ENCODE measurements at regions not wholly inside any gene's neighbourhood (a gene's known extent, or its start where the extent isn't known, plus 50 kb on each side); places are given as distances from the start of the nearest gene placed in this dataset.

DNA sequence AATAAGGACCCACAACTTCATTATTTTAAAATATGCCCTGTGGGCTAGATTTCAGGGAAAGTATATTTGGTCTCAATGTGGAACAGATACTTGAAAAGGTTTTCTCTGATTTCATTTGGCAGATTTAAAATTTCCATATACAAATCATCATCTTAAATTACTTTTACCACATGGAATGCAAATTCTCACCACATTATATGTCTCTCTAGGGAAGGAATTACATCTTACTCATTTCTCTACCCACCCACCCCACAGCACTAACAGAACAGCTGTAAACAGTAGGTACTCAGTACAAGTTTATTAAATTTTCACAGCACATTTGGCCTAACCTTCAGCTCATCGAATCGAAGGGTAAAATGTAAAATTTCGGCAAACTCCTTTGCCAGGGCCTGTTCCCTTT, 104.0 kb downstream of the CYRIA start:
- no peak for DNase-seq

DNA sequence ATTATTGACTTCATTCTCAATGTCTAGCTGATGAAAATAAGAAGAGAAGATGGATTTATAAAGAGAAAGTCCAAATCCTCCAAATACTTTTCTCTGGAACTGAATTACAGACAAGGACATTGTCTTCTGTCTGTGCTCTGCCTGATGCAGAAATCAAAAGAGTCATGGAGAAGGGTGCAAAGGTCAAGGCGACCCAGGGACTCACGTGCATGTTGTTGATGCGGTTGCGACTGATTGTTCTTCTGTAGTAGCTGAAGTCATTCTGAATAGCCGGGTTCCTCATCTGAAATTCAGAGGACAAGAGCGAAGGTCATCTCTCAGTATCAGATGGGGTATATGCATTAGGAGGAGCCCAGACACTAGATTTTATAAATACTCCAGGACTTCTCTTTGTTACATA, 104.4 kb downstream of the CYRIA start:
- DNase-seq, result no peak

DNA sequence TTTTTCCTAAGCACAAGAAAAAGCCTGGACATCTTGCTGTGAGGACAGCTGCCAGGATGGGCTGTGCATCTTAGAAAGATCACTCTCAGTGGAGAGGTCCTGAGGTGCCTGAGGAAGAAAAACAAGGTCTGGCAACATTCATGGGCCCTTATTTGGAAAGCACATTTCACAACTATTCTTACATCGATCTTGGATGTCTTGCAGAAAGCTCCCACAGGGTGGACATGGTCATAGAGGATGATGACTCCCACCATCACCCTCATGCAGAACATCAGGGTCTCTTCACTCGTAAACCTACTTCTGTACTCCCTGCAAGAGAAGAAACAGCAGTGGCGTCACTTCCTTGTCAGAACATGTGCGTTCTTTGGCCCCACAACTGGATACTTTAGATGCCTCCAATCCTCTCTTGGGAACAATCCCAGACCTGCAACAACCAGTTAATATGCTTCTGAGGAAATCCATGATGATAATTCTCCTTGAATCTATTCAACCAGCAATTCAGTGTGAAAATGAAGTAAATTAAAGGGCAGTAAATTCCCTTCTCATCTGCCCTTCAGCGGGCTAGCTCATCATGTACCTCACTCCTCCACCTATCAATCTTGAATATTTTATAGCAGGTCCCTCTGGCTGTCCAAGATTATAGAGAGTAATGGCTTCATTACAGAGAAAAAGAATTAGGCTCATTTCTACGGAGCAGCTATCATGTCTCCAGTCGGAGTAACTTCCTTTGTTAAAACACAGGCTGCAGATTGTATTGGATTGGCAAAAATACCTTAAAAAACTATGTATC, 106.2 kb downstream of the CYRIA start:
- no peak for DNase-seq

DNA sequence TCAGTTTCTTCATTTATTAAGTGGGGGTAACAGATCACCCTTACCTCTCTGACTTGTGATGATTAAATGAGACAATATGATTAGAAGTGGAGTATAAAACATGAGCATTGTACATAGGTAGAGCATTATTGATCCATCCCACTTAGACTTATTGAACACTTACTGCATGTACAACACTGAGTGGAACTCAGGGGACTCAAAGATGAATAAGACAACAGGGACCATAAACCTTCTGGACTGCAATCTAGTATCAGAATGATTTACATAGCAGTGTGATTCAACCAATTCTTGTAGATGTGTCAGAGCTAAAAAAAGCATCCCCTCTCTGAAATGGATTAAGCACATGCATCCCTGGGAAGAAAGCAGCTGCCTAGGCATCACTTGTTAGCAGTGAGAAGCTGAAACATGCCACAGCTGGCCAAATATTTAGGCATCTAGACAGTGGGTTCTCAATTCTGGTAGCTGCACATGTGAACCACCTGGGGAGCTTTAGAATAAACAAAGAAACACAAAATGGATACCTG, 111.5 kb downstream of the CYRIA start:
- DNase-seq, result no peak

DNA sequence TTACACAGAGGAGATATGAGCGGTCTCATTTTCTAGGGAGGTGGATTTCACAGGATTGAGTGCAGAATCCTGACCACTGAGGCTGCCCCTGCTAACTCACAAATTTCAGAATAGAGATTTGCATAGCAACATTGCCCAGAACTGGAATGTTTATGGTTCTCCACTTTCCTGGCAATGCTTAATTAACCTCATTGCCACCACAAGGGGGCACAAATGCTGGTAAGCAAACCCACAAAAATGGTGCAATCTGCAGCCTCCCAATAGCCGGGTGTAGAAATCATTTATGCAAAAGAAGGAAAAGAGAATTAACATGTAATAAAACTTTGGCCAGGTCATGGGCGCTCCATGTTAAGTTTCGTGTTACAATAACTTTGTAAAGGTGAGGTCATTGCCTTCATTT, 112.4 kb downstream of the CYRIA start:
- DNase-seq, result no peak

DNA sequence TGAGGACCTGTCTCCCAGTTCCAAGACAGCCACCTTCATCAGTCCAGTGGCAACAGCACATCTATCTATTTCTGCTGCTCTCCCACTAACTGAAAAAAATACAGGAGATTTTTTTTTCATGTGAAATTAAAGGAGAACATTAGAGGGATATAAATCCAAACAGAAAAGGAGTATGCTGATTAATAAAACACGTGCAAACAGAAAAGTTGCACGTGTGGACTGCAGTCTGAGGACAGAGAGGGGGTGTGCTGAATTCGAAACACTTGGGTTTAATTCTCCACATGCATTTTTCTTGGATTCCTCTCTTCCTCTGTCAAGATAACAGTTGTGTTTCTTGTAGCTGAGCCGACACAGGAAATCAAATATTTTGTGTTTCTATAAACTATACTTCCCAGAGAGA, 113.4 kb downstream of the CYRIA start:
- no peak for DNase-seq

DNA sequence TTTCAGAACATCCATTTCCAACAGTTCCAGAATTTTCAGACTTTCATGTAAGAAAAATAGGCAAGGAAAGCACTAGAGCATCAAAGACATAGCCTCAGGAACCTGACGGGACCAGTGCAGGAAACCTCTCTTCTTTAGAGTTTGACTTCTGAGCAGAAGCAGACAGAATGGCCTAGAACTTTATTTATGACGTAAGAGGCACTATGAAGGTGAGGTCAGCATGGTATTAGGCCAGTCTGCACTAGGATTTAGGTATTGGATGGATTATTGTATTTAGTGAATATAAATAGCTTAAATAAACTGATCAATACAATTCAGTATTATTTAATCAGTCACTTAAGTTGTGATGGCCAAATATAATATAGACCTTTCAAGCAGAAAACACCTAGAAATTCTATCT, 117.6 kb downstream of the CYRIA start:
- no peak for DNase-seq

DNA sequence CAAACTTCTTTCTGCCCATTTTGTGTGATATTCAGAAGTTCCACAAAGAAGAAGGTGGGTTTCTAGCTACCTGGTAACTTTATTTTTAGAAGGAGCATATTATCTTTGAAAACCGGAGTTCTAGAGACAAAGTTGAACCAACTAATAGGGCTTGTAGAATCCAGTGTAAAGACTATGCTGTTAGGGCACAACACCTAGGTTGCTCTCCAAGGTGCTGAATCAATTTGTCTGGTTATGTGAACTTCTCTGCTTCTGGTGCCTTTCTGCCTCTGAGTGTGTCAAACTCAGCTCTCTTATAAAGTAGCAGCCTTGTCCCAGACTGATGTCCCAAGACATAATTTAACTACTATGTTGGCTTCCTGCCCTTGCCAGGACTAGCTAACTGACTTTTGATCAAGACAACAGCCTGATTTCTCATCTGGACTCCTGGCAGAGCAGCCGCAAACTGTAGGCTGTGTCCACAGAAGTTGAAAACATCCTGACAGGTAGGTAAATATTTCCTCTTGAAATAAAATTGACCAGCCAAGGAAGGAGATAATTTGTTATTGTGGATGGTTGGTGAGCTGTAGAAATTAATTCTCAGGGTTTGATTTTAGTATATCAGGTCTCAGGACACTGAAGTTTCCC, 119.4 kb downstream of the CYRIA start:
- DNase-seq, result no peak

DNA sequence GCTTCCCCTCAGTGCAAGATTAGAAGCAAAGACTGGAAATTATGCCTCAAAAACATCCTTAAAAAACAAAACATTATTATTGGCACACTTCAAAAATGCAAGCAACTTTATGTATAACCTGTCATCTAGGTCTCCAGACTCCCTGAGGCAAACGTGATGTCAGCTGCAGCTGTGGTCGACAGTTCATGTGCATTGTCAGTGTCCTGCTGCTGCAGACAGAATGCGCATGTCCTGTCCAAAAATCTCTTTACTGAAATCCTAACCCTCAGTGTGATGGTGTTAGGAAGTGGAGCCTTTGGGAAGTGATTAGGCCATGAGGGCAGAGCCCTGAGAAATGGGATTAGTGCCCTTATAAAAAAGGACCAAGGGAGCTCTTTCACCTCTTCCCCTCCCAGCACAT, 126.9 kb downstream of the CYRIA start:
- no peak for DNase-seq

DNA sequence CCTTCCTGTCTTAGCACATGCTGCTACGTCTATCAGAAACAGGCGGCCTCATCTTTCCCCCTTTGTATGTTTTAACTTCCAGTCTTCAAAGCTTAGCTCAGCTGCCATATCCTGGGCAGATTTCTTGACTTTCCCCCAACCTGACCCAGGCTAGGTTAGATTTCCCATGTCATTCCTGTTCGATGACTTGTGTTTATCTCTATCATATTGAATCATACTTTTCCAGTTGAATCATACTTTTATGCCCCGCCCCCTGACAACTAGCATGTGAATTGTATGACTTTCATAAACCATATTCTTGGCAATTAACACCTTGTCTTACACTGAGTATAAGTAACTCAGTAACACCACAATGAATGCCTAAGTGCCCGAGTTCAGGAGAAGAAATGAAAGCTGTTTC, 128.3 kb downstream of the CYRIA start:
- DNase-seq, result no peak

DNA sequence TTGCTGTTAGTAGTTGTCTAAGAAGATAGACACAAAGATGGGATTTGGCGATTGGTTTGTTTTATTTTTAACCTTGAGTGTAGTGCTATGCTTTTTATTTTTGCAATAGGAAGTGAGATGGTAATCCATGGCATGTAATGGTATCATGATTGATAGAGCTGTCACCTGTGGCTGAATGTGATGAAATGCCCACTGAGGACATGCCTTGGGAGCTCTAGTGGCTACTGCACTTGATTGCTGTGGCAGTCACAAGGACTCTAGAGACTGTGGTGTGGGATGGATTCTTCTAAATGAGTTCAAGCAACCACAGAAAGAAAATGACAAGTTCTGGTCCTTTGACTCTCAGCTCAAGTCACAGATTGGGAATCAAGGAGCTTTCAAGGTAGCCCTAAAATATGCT, 139.4 kb downstream of the CYRIA start:
- DNase-seq, result no peak

DNA sequence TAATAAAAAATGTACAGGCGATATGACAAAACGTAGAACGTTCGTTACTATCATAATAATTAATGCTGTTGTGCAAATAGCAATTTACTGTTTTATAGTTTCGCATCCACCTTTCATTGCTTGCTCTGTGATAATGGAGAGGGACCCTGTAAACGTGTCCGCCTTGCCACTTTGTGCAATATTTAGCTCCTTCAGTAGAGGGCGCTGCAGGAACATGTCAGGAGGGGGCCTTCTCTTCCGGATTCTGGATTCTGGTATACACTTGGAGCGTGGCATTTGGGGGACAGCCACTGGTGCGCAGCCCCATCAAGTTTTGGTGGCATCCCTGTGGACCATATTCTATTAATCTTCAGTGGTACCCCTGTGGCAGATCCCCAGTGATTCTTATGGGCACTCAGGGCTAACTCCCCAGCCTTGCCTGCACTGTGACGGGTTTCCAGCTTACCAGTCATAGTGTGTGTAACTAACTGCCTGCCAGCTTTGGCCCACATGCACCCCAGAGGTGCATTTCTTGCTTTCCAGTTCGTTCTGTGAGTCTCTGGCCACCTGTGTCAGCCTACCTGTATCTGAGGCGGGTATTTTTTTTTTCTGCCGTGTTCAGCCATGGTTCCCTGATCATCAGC, 140.3 kb downstream of the CYRIA start:
- DNase-seq, result no peak

DNA sequence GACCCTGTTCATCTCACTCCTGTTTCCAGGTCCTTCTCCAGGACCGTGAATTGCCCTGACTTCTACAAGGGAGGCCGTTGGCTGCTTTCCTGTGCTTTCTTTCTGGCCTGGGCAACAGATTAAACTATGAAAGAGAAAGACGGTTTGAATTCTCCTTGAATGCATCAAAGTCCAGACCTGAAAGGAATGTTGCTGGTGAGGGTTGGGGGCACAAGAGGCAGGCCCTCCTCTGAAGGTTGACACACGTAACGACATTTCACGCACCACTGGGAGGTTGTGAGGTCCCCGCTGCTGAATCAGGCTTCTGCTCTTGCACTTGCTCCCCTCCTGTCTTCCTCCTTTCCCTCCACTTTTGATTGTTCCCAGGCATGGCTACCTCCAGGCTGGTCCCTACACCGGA, 141.9 kb downstream of the CYRIA start:
- DNase-seq, result no peak

DNA sequence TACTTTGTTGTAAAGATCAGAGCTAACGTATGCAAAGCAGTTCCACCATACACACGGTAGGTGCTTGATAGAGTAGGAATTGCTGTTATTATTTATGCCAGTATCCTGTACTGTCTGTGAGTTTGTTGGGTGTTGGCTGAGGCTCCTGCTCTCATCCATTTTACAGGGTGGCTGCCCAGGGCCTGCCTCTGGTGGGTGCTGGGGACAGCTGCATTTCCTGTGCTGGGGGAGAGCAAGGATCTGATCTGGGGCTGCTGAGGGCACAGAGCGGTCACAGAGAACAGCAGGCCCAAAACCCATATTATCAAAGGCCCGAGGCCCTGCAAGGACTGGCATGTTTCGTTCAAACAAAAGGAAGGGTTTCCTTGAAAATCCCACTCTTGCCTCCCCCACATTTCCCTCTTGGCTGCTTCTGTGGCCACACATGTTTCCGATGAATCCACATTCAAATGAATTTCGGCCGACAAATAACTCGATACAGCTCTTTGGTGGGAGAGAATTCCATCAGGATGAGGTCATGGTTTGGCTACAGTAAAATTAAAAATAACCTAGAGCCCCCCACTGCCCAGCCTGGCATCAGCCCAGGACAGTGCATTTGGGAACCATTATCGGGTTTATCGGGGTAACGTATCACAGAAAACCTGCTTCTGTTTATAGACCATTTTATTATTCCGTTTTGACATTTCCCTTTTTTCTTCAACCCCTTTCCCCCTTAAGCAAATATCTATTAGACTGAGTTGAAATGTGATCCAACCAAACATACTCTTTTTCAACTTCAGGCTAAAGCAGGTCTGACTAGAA, 143.4 kb downstream of the CYRIA start:
- DNase-seq, result no peak

DNA sequence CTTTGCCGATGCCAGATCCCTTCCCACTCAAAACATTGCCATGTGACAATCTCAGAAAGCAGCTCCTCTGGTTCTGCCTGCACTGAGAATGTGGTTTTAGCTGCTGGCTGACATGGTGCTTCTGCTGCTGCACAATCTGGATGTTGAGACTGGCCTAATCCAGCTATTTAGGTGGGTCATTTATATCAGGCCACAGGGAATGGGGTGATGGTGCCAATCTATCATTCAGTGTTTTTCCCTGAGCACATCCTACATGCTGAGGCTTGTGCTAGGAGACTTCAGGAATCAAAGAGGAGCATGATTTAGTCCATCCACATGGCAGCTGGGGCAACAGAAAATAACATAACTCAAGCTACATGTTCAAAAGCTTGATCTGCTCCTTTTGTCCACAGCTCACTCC, 144.7 kb downstream of the CYRIA start:
- DNase-seq, result no peak

DNA sequence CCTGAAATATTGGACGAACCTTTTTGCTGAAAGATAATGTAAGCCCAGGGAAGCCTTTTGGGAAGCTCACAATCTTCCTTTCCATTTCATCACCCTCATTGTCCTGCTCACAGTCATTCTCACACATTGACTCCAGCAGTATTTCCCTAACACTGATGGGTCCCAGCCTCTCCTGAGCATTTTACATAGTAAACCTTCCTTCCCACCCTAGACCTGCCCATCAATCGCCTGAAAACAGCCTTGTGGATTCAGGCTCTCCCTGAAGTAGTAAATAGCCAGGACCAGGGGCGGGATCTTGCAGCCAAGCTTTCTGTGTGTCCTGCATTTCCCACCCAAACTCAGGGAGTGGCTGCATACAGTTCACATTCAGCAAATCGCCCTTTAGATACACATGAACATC, 149.9 kb downstream of the CYRIA start:
- DNase-seq, result no peak

DNA sequence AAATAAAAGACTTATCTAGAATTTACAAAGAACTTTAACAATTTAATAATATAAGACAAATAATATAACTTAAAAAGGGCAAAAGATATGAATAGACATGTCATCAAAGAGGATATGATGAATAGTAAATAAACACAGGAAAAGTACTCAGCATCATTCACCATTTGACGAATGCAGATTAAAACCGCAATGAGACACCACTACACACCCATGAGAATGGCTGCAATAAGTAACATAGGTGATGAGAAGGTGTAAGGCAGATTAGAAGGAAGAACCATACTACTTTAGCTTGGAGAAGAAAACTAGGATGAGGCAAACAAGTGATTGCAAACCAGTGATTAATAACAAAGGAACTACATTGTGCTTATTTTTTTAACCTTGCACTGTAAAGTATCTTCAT, 152.0 kb downstream of the CYRIA start:
- DNase-seq, result no peak

DNA sequence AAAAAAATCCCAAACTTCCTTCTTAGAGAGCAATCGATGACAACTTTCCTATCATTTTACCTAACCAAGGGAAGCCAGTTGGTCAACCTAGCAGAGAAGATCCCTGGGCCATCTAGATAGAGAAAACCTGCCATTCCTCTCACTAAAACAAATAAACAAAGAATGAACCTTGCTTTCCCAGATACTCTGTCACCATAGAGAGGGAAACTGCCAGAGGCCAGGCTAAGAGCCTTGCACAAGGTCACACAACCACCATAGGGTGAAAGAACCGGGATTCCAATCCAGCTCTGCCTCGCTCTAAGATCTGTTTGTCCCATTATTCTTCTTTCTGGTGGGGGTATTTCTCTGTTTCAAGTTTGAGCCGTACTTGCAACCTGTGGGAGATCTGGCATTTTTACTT, 154.6 kb downstream of the CYRIA start:
- DNase-seq, result no peak

DNA sequence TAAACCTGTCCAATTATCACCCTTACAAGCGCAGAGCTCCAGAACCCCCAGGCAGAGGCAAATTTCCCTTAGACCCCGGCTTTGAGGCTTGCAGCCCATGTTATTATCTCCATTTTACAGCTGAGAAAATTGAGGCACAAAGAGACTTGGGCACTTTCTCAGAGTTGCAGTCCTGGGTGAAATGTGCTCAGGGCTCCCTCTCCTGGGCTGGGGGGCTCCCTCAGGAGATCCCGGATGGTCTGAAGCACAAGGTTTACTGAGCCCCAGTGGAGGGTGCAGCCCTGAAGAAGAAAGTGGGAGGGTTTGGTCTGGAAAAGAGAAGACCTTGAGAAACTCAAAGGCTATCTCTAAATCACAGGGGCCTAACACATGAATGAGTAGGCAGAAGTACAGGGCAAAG, 156.6 kb downstream of the CYRIA start:
- DNase-seq, result no peak

DNA sequence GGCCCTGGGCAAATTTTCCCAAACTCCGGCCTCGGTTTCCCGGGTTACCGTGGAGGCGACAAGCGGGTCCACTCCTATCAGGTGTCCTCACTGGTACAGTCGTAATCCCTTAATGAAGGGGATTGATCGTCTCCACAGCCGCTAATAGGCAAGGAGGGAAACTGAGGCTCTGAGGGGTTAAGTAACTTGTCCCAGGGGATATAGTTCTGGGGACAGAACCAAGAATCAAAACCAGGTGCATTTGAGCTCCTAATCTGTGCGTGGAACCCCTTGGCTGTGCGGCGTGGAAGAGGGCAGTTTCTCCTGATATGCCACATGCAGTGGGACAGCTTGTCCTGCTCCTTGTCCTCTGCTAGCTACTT, 157.2 kb downstream of the CYRIA start:
- DNase-seq, result no peak

DNA sequence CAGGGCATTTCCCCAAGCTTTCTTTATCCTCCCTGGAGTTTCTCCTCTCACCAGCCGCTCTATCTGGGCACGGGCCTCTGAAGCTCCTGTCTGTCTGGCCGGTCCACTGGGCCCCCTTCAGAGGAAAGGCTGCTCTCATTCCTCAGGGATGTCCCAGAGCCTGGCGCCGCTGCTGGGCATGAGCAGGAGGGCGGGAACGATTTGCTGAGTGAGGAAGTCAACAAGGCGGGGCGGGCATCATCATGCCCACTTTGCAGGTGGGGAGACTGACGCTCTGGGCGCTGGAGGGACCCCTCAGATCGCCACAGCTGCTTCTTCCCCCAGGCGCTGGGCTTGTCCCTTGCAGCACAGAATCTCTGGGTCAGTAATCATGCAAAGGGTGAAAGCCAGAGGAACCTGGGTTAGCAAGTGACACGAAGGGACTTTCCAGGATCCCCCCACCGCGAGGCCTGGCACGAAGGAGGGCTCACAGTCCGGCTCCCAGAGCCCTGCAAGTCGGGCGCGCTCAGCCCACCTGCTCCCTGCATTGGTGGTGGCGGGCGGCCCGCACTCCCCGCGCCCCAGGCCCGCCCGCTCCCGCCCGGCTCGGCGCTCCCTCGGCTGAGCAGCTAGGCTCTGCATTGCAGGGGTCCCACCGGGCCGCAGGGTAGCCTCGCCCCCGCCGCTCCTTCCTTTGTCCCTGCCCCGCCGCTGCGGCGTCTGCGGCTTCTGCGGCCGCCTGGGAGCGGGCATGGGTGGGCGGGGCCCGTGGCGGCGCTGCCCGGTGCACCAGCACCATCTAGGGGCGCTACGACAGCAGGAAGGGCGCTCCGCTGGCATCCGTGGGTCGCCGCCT, 157.8 kb downstream of the CYRIA start:
- DNase-seq, result no peak

DNA sequence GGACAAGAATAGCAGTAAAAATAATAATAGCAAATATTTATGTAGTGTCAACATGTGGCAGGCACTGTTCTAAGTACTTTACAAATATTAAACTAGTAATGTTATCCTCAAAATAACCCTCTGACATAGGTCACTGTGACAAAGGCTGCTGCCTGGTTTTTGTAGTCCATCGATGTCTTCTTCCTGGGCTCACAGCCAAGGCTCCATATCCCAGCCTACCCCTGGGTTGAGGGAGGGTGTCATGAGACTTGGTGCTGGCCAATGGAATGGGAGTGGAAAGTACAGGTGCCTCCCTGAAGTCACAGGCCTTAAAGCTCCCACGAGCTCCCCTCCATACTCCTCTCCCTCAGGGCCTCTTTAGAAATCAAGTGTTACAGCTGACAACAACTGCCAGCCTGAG, 159.3 kb downstream of the CYRIA start:
- DNase-seq, result no peak
